ENCODE measurements at regions not wholly inside any gene's neighbourhood (a gene's known extent, or its start where the extent isn't known, plus 50 kb on each side); places are given as distances from the start of the nearest gene placed in this dataset.

GRCh38 chr12:9333161-9333560 is 125.0 kb upstream of the PZP start:
- WGBS (ENCODE audit: low lambda C conversion rate): 96% methylated on average over 4 of the region's 4 CpGs

GRCh38 chr12:9332564-9332963 is 124.4 kb upstream of the PZP start:
- intact Hi-C loops (cut with micrococcal nuclease; ENCODE audit: unreplicated experiment): loop anchor here (5.0 kb wide), 1 partner anchor 375 kb away; no protein-coding TSS in a partner anchor
- no peaks in the 10 kb centered on the region for H4K20me1 ChIP-seq (ENCODE audit: insufficient read depth, low read length)
- H2AFZ ChIP-seq (ENCODE audit: low read length): no peak overlapping the region
- H3K4me1 ChIP-seq (ENCODE audit: insufficient read depth, low read length): peaks cover 43% of the 10 kb centered on the region
- in situ Hi-C loops (cut with HindIII; ENCODE audit: extremely low pct_ligation_motif_present, low pct_unique_long_range_greater_than_20kb): loop anchor here (25.0 kb wide), 1 partner anchor 130 kb away; no protein-coding TSS in a partner anchor
- no TSS peak for BruUV-seq (replicated peaks)
- no peak overlapping the region for H3K4me2 ChIP-seq (ENCODE audit: low read depth, low read length)
- no peaks in the 10 kb centered on the region for H3K27me3 ChIP-seq (ENCODE audit: control insufficient read depth in 1 of 2, insufficient read depth in 2 of 2, low read length in 2 of 2)
- CTCF ChIA-PET (ENCODE audit: low intra/inter-chr PET ratio, low total read pairs): no interaction called here
- no peak for ATAC-seq
- no peak overlapping the region for H3K9ac ChIP-seq (ENCODE audit: insufficient read depth, low read depth, low read length)
- no peak overlapping the region for H3K4me3 ChIP-seq (replicated peaks in 1 of 3; ENCODE audit: insufficient read depth in 1 of 3, low read depth in 2 of 3, low read length in 3 of 3)
- no peaks in the 10 kb centered on the region for H3K79me2 ChIP-seq (ENCODE audit: insufficient read depth, low read length)
- POLR2A ChIA-PET: interaction anchor here (1.5 kb wide), 1 partner anchor 217 kb away, joined by 4 read pairs; the partner anchor contains the start of gene A2M
- H3K27ac ChIP-seq (ENCODE audit: extremely low read length, insufficient read depth, low read length): no peak overlapping the region
- 93% methylated on average over 4 of the region's 4 CpGs for WGBS (ENCODE audit: low lambda C conversion rate)
- H3K36me3 ChIP-seq (replicated peaks in 1 of 2; ENCODE audit: control insufficient read depth in 1 of 2, insufficient read depth in 2 of 2, low read length in 2 of 2): no peaks in the 10 kb centered on the region
- H3K9me3 ChIP-seq (ENCODE audit: low read length): no peaks in the 10 kb centered on the region
- DNase-seq (ENCODE audit: low spot score): no peak
- no peak for FAIRE-seq
- TF ChIP-seq CCDC6 (CRISPR knock-in tag; IDR thresholded peaks at IDR 0.05) (no peak), ZEB1 (IDR thresholded peaks at IDR 0.05; ENCODE audit: insufficient replicate concordance, low read depth) (no peak), ZNF562 (CRISPR knock-in tag; IDR thresholded peaks at IDR 0.05; ENCODE audit: borderline replicate concordance) (no peak), HHEX (CRISPR knock-in tag; IDR thresholded peaks at IDR 0.05) (no peak), ISX (CRISPR knock-in tag; conservative IDR thresholded peaks at IDR 0.05) (no peak), ZBTB25 (CRISPR knock-in tag; IDR thresholded peaks at IDR 0.05) (no peak)
- TF ChIP-seq, protein P1, sequence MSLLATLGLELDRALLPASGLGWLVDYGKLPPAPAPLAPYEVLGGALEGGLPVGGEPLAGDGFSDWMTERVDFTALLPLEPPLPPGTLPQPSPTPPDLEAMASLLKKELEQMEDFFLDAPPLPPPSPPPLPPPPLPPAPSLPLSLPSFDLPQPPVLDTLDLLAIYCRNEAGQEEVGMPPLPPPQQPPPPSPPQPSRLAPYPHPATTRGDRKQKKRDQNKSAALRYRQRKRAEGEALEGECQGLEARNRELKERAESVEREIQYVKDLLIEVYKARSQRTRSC (CRISPR knock-in tag; IDR thresholded peaks at IDR 0.05; ENCODE audit: low read depth): no peak
- TF ChIP-seq, protein P2, sequence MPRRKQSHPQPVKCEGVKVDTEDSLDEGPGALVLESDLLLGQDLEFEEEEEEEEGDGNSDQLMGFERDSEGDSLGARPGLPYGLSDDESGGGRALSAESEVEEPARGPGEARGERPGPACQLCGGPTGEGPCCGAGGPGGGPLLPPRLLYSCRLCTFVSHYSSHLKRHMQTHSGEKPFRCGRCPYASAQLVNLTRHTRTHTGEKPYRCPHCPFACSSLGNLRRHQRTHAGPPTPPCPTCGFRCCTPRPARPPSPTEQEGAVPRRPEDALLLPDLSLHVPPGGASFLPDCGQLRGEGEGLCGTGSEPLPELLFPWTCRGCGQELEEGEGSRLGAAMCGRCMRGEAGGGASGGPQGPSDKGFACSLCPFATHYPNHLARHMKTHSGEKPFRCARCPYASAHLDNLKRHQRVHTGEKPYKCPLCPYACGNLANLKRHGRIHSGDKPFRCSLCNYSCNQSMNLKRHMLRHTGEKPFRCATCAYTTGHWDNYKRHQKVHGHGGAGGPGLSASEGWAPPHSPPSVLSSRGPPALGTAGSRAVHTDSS (CRISPR knock-in tag; conservative IDR thresholded peaks at IDR 0.05): no peak

More at GRCh38 chr12:9333161-9333560, 125.0 kb upstream of the PZP start:
- no peak overlapping the region for H3K4me3 ChIP-seq (replicated peaks in 1 of 3; ENCODE audit: insufficient read depth in 1 of 3, low read depth in 2 of 3, low read length in 3 of 3)
- H3K36me3 ChIP-seq (replicated peaks in 1 of 2; ENCODE audit: control insufficient read depth in 1 of 2, insufficient read depth in 2 of 2, low read length in 2 of 2): no peaks in the 10 kb centered on the region
- ATAC-seq (no peak), FAIRE-seq (no peak), DNase-seq (ENCODE audit: low spot score) (no peak)
- no peak for TF ChIP-seq ZSCAN25 (CRISPR knock-in tag; IDR thresholded peaks at IDR 0.05)
- peak; percentile 62; the same call in 1 of the 2 replicates for TF ChIP-seq ZBTB33 (CRISPR knock-in tag; IDR thresholded peaks at IDR 0.05)
- TF ChIP-seq ZBTB7B (CRISPR knock-in tag; IDR thresholded peaks at IDR 0.05): no peak
- in situ Hi-C loops (cut with HindIII; ENCODE audit: extremely low pct_ligation_motif_present, low pct_unique_long_range_greater_than_20kb) (loop anchor here (25.0 kb wide), 1 partner anchor 129 kb away; no protein-coding TSS in a partner anchor), intact Hi-C loops (cut with micrococcal nuclease; ENCODE audit: unreplicated experiment) (loop anchor here (5.0 kb wide), 1 partner anchor 374 kb away; no protein-coding TSS in a partner anchor)
- ChIA-PET CTCF (ENCODE audit: low intra/inter-chr PET ratio, low total read pairs) (no interaction called here), POLR2A (interaction anchor here (1.5 kb wide), 1 partner anchor 217 kb away, joined by 4 read pairs; the partner anchor contains the start of gene A2M)
- no peaks in the 10 kb centered on the region for H3K9me3 ChIP-seq (ENCODE audit: low read length)
- H3K27ac ChIP-seq (ENCODE audit: extremely low read length, insufficient read depth, low read length): no peak overlapping the region
- H3K27me3 ChIP-seq (ENCODE audit: control insufficient read depth in 1 of 2, insufficient read depth in 2 of 2, low read length in 2 of 2): no peaks in the 10 kb centered on the region
- no peak overlapping the region for H2AFZ ChIP-seq (ENCODE audit: low read length)
- H3K79me2 ChIP-seq (ENCODE audit: insufficient read depth, low read length): no peaks in the 10 kb centered on the region
- H3K4me2 ChIP-seq (ENCODE audit: low read depth, low read length): no peak overlapping the region
- H3K9ac ChIP-seq (ENCODE audit: insufficient read depth, low read depth, low read length): no peak overlapping the region
- H4K20me1 ChIP-seq (ENCODE audit: insufficient read depth, low read length): no peaks in the 10 kb centered on the region
- peaks cover 49% of the 10 kb centered on the region for H3K4me1 ChIP-seq (ENCODE audit: insufficient read depth, low read length)
- BruUV-seq (replicated peaks): no TSS peak
